ENCODE measurements at regions not wholly inside any gene's neighbourhood (a gene's known extent, or its start where the extent isn't known, plus 50 kb on each side); places are given as distances from the start of the nearest gene placed in this dataset.
A peak's percentile ranks its signal among the peaks of the same experiment; 100 is the strongest.

DNA sequence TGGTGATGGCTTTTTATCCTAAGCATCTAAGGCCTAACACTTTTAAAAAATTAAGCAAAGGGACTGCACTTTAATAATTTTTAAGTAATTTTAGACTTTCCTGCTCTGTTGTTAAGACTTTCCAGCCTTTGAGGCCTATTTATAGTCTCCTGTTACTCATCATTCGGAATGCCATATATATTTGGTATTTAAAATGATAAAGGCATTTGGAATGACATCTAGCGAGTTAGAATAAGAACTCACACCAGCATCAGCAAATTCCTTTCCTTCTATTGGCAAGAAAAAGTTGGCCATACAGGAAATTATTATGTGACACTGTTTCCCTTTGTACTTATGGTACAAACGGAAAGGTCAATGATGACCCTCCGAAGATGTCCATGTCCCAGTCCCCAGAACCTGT is 88.1 kb upstream of the STMND1 start (continued):
- TF ChIP-seq NANOG (IDR thresholded peaks at IDR 0.05; ENCODE audit: borderline replicate concordance): no peak
- no peak for TF ChIP-seq ETS1 (IDR thresholded peaks at IDR 0.05)
- no peak for TF ChIP-seq EZH2 (IDR thresholded peaks at IDR 0.05; ENCODE audit: low read depth, unreplicated experiment)
- TF ChIP-seq JUNB (IDR thresholded peaks at IDR 0.05; ENCODE audit: unreplicated experiment): no peak
- TF ChIP-seq CREB1 (CRISPR knock-in tag; IDR thresholded peaks at IDR 0.05; ENCODE audit: low read depth): no peak
- TF ChIP-seq STAT1 (IDR thresholded peaks at IDR 0.05; ENCODE audit: unreplicated experiment): no peak
- no peak for TF ChIP-seq POLR2AphosphoS5 (IDR thresholded peaks at IDR 0.05; ENCODE audit: low read depth)

DNA sequence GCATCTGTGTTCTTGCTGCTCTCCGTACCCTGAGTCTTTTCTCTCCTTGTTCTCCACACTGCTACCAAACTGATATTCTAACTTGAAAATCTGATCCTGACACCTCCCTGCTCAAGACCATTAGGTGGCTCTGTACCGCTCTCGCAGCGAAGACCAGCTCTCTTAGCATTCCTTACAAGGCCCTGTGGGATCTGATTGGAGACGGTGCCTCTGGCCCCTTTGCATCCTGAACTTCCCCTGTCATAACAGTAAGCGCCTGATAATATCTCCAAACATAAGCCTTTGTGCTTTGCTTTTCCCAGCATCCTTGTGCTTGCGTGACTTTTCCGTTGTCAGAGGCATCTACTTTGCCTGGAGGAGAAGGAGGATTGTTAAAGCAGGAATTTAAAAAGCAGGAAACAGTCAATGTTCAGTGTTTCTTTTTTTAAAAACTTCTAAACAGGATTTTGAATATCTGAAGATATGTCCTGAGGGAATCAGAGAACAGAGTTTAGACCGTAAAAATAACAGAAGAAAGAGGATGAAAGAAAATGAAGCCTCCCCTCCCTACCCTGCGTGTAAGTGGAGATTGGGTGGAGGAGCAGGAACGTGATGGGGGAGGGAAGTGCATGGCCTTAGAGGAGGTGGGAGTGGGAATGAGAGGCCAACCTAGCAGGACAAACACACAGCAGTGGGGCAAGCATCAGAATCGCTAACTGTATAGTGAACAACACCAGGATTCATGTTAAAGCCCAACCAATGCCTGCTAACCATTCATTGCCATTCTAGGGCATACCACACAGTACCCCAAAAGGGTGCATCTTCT is 89.2 kb upstream of the STMND1 start:
- peaks cover 5% of the 10 kb centered on the region; the same call in 2 of the 3 replicates for H3K36me3 Mint-ChIP-seq (ENCODE audit: low read depth)
- DNase-seq (ENCODE audit: low spot score) (peak; percentile 77), ATAC-seq (peak; percentile 80)
- H3K27ac Mint-ChIP-seq: no peak overlapping the region
- peaks cover 18% of the 10 kb centered on the region for H3K9me3 Mint-ChIP-seq
- Histone ChIP-seq H3K9me2 (ENCODE audit: insufficient read depth) (peaks cover 10% of the 10 kb centered on the region), H3K4me1 (ENCODE audit: insufficient read depth) (peaks cover 13% of the 10 kb centered on the region), H3K36me3 (ENCODE audit: insufficient read depth) (no peaks in the 10 kb centered on the region), H3K27ac (ENCODE audit: low read depth) (peak overlapping the region; percentile 45; the same call in 1 of the 2 replicates), H3K4me2 (peak overlapping the region; percentile 13), H3K79me2 (replicated peaks; ENCODE audit: insufficient read depth) (no peaks in the 10 kb centered on the region), H2AFZ (peak overlapping the region; percentile 84; the same call in 1 of the 2 replicates), H3K4me3 (no peak overlapping the region), H4K20me1 (replicated peaks; ENCODE audit: insufficient read depth) (no peaks in the 10 kb centered on the region), H3K27me3 (ENCODE audit: insufficient read depth) (no peaks in the 10 kb centered on the region), H3F3A (replicated peaks; ENCODE audit: low read depth) (no peaks in the 10 kb centered on the region)
- TF ChIP-seq CTCF (conservative IDR thresholded peaks at IDR 0.05; ENCODE audit: low read depth in 2 of 2): peak; percentile 36 to 69
- TF ChIP-seq, protein P1, sequence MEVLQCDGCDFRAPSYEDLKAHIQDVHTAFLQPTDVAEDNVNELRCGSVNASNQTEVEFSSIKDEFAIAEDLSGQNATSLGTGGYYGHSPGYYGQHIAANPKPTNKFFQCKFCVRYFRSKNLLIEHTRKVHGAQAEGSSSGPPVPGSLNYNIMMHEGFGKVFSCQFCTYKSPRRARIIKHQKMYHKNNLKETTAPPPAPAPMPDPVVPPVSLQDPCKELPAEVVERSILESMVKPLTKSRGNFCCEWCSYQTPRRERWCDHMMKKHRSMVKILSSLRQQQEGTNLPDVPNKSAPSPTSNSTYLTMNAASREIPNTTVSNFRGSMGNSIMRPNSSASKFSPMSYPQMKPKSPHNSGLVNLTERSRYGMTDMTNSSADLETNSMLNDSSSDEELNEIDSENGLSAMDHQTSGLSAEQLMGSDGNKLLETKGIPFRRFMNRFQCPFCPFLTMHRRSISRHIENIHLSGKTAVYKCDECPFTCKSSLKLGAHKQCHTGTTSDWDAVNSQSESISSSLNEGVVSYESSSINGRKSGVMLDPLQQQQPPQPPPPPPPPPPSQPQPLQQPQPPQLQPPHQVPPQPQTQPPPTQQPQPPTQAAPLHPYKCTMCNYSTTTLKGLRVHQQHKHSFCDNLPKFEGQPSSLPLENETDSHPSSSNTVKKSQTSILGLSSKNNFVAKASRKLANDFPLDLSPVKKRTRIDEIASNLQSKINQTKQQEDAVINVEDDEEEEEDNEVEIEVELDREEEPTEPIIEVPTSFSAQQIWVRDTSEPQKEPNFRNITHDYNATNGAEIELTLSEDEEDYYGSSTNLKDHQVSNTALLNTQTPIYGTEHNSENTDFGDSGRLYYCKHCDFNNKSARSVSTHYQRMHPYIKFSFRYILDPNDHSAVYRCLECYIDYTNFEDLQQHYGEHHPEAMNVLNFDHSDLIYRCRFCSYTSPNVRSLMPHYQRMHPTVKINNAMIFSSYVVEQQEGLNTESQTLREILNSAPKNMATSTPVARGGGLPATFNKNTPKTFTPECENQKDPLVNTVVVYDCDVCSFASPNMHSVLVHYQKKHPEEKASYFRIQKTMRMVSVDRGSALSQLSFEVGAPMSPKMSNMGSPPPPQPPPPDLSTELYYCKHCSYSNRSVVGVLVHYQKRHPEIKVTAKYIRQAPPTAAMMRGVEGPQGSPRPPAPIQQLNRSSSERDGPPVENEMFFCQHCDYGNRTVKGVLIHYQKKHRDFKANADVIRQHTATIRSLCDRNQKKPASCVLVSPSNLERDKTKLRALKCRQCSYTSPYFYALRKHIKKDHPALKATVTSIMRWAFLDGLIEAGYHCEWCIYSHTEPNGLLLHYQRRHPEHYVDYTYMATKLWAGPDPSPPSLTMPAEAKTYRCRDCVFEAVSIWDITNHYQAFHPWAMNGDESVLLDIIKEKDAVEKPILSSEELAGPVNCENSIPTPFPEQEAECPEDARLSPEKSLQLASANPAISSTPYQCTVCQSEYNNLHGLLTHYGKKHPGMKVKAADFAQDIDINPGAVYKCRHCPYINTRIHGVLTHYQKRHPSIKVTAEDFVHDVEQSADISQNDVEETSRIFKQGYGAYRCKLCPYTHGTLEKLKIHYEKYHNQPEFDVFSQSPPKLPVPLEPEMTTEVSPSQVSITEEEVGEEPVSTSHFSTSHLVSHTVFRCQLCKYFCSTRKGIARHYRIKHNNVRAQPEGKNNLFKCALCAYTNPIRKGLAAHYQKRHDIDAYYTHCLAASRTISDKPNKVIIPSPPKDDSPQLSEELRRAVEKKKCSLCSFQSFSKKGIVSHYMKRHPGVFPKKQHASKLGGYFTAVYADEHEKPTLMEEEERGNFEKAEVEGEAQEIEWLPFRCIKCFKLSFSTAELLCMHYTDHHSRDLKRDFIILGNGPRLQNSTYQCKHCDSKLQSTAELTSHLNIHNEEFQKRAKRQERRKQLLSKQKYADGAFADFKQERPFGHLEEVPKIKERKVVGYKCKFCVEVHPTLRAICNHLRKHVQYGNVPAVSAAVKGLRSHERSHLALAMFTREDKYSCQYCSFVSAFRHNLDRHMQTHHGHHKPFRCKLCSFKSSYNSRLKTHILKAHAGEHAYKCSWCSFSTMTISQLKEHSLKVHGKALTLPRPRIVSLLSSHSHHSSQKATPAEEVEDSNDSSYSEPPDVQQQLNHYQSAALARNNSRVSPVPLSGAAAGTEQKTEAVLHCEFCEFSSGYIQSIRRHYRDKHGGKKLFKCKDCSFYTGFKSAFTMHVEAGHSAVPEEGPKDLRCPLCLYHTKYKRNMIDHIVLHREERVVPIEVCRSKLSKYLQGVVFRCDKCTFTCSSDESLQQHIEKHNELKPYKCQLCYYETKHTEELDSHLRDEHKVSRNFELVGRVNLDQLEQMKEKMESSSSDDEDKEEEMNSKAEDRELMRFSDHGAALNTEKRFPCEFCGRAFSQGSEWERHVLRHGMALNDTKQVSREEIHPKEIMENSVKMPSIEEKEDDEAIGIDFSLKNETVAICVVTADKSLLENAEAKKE (CRISPR knock-in tag; IDR thresholded peaks at IDR 0.05): no peak
- H3K27me3 Mint-ChIP-seq (ENCODE audit: insufficient read depth, low read depth, poor library complexity): peaks cover 3% of the 10 kb centered on the region
- peaks cover 5% of the 10 kb centered on the region for H3K4me1 Mint-ChIP-seq
- H3K4me3 Mint-ChIP-seq: no peak overlapping the region

All from GM23338 (cell line).